ENCODE measurements at regions not wholly inside any gene's neighbourhood (a gene's known extent, or its start where the extent isn't known, plus 50 kb on each side); places are given as distances from the start of the nearest gene placed in this dataset.
"Not testable (repeated sequence)": the region's sequence is repeated elsewhere in the genome, so short reads cannot be mapped to it uniquely, and the experiment has no call there.

GRCh38 chrX:35380808-35381700 lies 417.1 kb upstream of the MAGEB16 start:
- Histone ChIP-seq H3K9me3 (no peaks in the 10 kb centered on the region), H3K27ac (no peak overlapping the region), H3K27me3 (no peaks in the 10 kb centered on the region), H3K4me3 (no peak overlapping the region), H3K4me1 (no peaks in the 10 kb centered on the region), H3K36me3 (no peaks in the 10 kb centered on the region)
- no peak for DNase-seq
- TF ChIP-seq CTCF (IDR thresholded peaks at IDR 0.05) = peak in 4 of 6 experiments; percentile 14 to 62 (median 54)
- TF ChIP-seq POLR2A (IDR thresholded peaks at IDR 0.05) = no peak

GRCh38 chrX:35381709-35382108 lies 416.4 kb upstream of the MAGEB16 start:
- not testable (repeated sequence) for H3K9me3 ChIP-seq, H3K27me3 ChIP-seq, H3K27ac ChIP-seq, DNase-seq, H3K4me1 ChIP-seq, H3K36me3 ChIP-seq, H3K4me3 ChIP-seq

GRCh38 chrX:35382966-35383365 lies 415.2 kb upstream of the MAGEB16 start:
- DNase-seq = no peak
- Histone ChIP-seq H3K27ac (no peak overlapping the region), H3K4me1 (no peaks in the 10 kb centered on the region), H3K36me3 (no peaks in the 10 kb centered on the region), H3K9me3 (no peaks in the 10 kb centered on the region), H3K4me3 (no peak overlapping the region), H3K27me3 (no peaks in the 10 kb centered on the region)
- no peak for TF ChIP-seq POLR2A (IDR thresholded peaks at IDR 0.05)
- no peak for TF ChIP-seq CTCF (IDR thresholded peaks at IDR 0.05)

GRCh38 chrX:35392232-35392631 lies 405.9 kb upstream of the MAGEB16 start:
- Histone ChIP-seq H3K9me3 (no peaks in the 10 kb centered on the region), H3K27me3 (no peaks in the 10 kb centered on the region), H3K27ac (no peak overlapping the region), H3K4me3 (no peak overlapping the region), H3K36me3 (no peaks in the 10 kb centered on the region), H3K4me1 (no peaks in the 10 kb centered on the region)
- no peak for DNase-seq
- TF ChIP-seq POLR2A (IDR thresholded peaks at IDR 0.05) (no peak), CTCF (IDR thresholded peaks at IDR 0.05) (no peak)

- TF ChIP-seq POLR2A (IDR thresholded peaks at IDR 0.05) (no peak), CTCF (IDR thresholded peaks at IDR 0.05) (no peak)
Measured at GRCh38 chrX:35406386-35406785, 391.8 kb upstream of the MAGEB16 start.

GRCh38 chrX:35416782-35417181 lies 381.4 kb upstream of the MAGEB16 start:
- Histone ChIP-seq H3K27ac (no peak overlapping the region), H3K4me1 (no peaks in the 10 kb centered on the region), H3K36me3 (no peaks in the 10 kb centered on the region), H3K9me3 (no peaks in the 10 kb centered on the region), H3K4me3 (no peak overlapping the region), H3K27me3 (no peaks in the 10 kb centered on the region)
- DNase-seq = no peak
- TF ChIP-seq POLR2A (IDR thresholded peaks at IDR 0.05) (no peak), CTCF (IDR thresholded peaks at IDR 0.05) (no peak)

More at GRCh38 chrX:35406386-35406785, 391.8 kb upstream of the MAGEB16 start:
- Histone ChIP-seq H3K4me1 (no peaks in the 10 kb centered on the region), H3K27me3 (no peaks in the 10 kb centered on the region), H3K36me3 (no peaks in the 10 kb centered on the region), H3K9me3 (no peaks in the 10 kb centered on the region), H3K27ac (no peak overlapping the region), H3K4me3 (no peak overlapping the region)
- no peak for DNase-seq

All from Peyer's patch (tissue), 4 donors.